ENCODE measurements at regions not wholly inside any gene's neighbourhood (a gene's known extent, or its start where the extent isn't known, plus 50 kb on each side); places are given as distances from the start of the nearest gene placed in this dataset.
"Not testable (repeated sequence)": the region's sequence is repeated elsewhere in the genome, so short reads cannot be mapped to it uniquely, and the experiment has no call there.

DNA sequence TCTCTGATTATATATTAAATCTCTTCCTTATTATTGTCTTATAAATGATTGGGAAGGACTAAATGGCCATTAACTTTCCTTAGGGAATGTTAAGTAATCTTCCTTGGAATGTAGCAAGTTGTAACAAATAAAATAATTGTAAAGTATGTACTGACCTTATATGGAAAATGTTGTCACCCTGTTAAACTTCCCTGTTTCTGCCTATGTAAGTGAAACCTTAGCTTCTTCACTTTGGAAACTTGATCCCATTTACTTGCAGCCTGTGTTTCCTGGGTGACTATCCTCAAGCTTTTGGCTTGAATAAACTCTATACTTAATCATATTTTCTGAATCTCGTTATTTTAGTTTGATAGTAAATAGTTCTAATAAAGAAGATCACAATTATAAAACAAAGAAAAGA lies 519.5 kb upstream of the PTCHD4 start:
- Histone ChIP-seq H3K36me3 (replicated peaks) (no peaks in the 10 kb centered on the region), H3K4me1 (no peaks in the 10 kb centered on the region), H3K4me3 (no peak overlapping the region), H3K9me3 (no peaks in the 10 kb centered on the region), H3K27me3 (ENCODE audit: low read depth) (no peaks in the 10 kb centered on the region)
- no peak for DNase-seq (ENCODE audit: low spot score in 2 of 2)
- in situ Hi-C loops (cut with MboI; ENCODE audit: low sequenced_read_pairs): no loop called here

DNA sequence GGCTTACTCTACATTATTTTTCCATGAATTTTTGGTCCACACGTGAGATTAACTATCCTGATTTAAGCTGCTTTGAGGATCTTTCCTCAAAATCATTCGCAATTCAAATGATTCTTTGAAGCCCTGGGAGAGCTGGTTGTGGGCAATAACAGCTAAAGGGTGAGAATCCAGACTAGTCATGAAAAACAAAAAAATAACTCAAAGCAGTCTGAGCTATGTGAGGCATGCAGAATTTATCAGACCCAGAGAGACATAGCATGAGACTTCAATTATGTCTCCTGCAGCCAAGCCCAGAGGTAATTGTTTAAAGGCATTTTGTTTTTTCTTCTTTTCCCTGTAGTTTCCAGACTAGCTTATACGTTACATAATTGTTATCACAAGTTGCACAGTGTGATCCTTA lies 517.3 kb upstream of the PTCHD4 start:
- H3K36me3 ChIP-seq (replicated peaks): no peaks in the 10 kb centered on the region
- in situ Hi-C loops (cut with MboI; ENCODE audit: low sequenced_read_pairs): no loop called here
- H3K9me3 ChIP-seq: no peaks in the 10 kb centered on the region
- DNase-seq (ENCODE audit: low spot score in 2 of 2): no peak
- H3K4me1 ChIP-seq: no peaks in the 10 kb centered on the region
- no peak overlapping the region for H3K4me3 ChIP-seq
- no peaks in the 10 kb centered on the region for H3K27me3 ChIP-seq (ENCODE audit: low read depth)

DNA sequence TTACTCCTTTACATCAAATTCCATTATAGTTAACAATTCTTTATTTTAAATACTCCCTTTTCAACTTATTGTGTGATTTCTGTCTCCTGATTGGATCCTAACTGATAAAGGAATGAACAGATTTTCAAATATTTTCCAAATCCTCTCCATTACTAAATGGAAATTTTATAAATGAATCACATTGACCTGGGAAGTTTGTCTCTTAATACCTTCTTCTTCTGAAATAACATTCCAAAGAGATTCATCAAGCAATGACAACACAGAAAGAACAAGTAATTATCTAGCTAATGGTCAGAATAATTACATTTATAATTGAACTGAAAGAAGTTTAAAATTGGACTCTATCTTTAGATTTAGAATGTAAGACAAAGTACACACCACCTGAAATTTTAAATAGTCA lies 515.4 kb upstream of the PTCHD4 start:
- H3K9me3 ChIP-seq: no peaks in the 10 kb centered on the region
- no peaks in the 10 kb centered on the region for H3K4me1 ChIP-seq
- no peak for DNase-seq (ENCODE audit: low spot score in 2 of 2)
- H3K36me3 ChIP-seq (replicated peaks): no peaks in the 10 kb centered on the region
- H3K4me3 ChIP-seq: no peak overlapping the region
- in situ Hi-C loops (cut with MboI; ENCODE audit: low sequenced_read_pairs): no loop called here
- H3K27me3 ChIP-seq (ENCODE audit: low read depth): no peaks in the 10 kb centered on the region

DNA sequence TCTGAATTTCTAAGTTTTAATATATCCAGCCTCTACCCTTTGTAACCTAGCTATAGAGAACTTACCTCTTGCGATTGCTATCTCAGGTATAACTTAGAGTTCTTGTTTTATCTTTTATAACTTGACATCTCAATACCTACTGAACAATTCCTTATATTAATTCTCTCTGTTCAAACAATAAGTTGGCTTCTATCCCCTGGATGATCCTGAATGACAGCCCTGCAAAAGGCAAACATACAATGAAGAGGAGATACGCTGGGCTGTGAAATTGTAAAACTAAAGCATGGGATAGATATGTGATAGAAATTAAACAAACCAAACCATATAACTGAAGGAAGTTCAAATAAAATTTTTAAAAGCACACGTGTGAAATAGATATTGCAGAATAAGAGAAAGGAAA lies 513.6 kb upstream of the PTCHD4 start:
- H3K27me3 ChIP-seq (ENCODE audit: low read depth): no peaks in the 10 kb centered on the region
- H3K9me3 ChIP-seq: no peaks in the 10 kb centered on the region
- no peak for DNase-seq (ENCODE audit: low spot score in 2 of 2)
- no peaks in the 10 kb centered on the region for H3K4me1 ChIP-seq
- no peak overlapping the region for H3K4me3 ChIP-seq
- no peaks in the 10 kb centered on the region for H3K36me3 ChIP-seq (replicated peaks)
- in situ Hi-C loops (cut with MboI; ENCODE audit: low sequenced_read_pairs): no loop called here

DNA sequence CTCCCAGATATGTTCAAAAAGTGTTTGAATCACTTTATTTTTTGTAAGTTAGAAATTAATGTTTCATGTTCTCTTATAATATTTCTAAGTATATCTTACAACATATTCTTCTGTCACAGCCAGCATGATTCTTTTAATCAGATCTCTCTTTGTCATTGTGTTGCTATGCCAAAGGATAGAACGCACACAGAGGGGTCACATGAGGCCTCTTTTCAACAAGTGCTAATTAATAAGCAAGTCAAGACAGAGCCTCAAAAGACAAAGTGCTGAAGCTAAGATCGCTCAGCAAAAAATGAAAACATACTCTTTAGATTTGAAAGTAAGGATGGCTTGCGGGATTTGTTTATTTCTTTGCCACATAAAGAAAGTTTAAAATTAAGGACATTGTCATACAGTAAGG lies 508.8 kb upstream of the PTCHD4 start:
- Histone ChIP-seq H3K27me3 (ENCODE audit: low read depth) (no peaks in the 10 kb centered on the region), H3K9me3 (no peaks in the 10 kb centered on the region), H3K36me3 (replicated peaks) (no peaks in the 10 kb centered on the region), H3K4me3 (no peak overlapping the region), H3K4me1 (no peaks in the 10 kb centered on the region)
- in situ Hi-C loops (cut with MboI; ENCODE audit: low sequenced_read_pairs): no loop called here
- DNase-seq (ENCODE audit: low spot score in 2 of 2): no peak

DNA sequence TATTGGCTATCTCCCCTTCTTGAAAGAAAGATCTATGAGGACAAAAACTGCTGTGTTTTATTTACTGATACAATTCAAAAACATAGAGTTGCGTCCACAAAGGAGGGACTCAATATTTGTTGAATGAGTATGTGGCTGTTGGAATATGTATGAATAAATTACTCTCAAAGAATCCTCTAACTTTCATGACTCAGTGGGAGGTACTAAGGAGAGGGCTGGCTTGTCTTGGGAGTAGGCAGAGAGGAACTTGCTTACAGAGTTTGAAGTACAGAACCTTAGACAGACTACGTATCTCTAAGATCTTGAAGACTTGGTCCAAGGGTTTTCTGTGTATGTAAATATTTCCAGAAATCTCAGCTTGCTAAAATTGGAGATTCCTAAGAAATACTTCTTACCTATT lies 504.0 kb upstream of the PTCHD4 start:
- Histone ChIP-seq H3K9me3 (no peaks in the 10 kb centered on the region), H3K4me1 (no peaks in the 10 kb centered on the region), H3K4me3 (no peak overlapping the region), H3K27me3 (ENCODE audit: low read depth) (no peaks in the 10 kb centered on the region), H3K36me3 (replicated peaks) (no peaks in the 10 kb centered on the region)
- in situ Hi-C loops (cut with MboI; ENCODE audit: low sequenced_read_pairs): no loop called here
- DNase-seq (ENCODE audit: low spot score in 2 of 2): no peak

DNA sequence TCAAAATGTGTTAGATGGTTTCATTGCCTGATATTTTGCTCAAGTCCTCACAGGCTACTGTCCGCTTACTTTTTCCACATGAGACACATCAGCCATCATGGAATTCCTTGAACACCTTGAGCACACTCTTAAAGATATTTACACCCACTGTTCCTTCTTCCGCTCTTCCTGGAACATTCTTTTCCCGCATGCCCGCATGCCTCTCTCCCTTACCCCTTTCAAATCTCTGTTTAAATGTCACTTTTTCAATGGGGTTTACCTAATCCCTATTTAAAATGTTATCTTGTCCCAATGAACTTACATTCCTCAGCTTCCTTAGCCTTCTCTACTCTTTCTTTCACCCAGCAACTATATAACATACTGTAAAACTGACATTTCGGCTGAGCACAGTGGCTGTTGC lies 503.3 kb upstream of the PTCHD4 start:
- DNase-seq (ENCODE audit: low spot score in 2 of 2): no peak
- Histone ChIP-seq H3K9me3 (no peaks in the 10 kb centered on the region), H3K4me1 (no peaks in the 10 kb centered on the region), H3K36me3 (replicated peaks) (no peaks in the 10 kb centered on the region), H3K4me3 (no peak overlapping the region), H3K27me3 (ENCODE audit: low read depth) (no peaks in the 10 kb centered on the region)
- in situ Hi-C loops (cut with MboI; ENCODE audit: low sequenced_read_pairs): no loop called here

DNA sequence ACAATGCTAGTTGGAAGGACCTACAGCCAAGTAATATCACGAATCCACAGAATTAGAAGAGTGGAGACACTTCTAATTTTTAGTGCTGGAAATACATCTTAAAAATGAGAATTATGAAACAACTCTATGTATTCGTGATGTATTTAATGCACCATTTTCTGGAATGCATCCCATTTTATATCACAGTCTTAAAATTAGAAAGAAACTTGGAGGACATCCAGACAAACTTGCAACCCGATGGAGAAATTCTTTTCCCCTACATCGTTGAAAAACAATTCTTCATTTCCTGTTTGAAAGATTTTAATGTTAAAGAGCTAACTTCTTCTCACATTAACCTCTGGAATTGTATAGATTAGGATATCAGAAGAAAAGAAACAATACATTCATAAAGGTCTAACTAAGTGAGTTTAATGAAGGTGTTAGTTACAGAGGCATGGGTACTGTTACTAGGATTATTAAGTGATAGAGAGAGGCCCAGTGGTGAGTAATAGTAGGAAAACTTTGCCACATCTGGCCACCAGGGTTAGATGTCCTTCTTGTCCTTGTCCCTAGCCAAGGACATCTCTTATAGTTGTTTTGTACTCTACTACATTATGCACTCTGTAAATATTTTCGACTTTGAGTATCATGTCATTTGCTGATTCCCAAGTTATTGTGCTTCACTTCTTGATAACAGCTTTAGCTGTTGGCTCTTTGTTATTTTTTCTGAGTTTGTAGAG lies 502.4 kb upstream of the PTCHD4 start:
- Histone ChIP-seq H3K4me1 (no peaks in the 10 kb centered on the region), H3K4me3 (no peak overlapping the region), H3K27me3 (ENCODE audit: low read depth) (no peaks in the 10 kb centered on the region), H3K36me3 (replicated peaks) (no peaks in the 10 kb centered on the region), H3K9me3 (no peaks in the 10 kb centered on the region)
- no peak for DNase-seq (ENCODE audit: low spot score in 2 of 2)
- in situ Hi-C loops (cut with MboI; ENCODE audit: low sequenced_read_pairs): no loop called here

DNA sequence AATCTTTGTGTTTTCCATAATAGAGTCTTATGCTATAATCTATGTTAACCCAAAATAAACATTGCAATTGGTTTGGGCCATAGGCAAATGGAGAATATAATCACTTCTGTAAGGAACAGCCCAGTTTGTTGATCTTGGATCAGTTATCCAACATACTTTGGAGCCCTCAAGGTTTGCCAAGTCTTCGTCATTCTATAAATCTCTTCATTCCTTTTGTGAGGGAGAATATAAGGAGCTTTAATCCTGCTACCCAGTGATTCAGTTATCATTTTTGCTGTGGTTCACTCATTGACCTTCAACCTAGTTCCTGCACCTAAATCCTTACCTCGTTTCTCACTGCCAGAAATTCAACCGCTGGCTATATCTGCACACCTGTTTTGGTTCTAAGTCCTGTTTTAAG lies 500.3 kb upstream of the PTCHD4 start:
- no peak for DNase-seq (ENCODE audit: low spot score in 2 of 2)
- no peak overlapping the region for H3K4me3 ChIP-seq
- H3K27me3 ChIP-seq (ENCODE audit: low read depth): no peaks in the 10 kb centered on the region
- no peaks in the 10 kb centered on the region for H3K9me3 ChIP-seq
- in situ Hi-C loops (cut with MboI; ENCODE audit: low sequenced_read_pairs): no loop called here
- no peaks in the 10 kb centered on the region for H3K36me3 ChIP-seq (replicated peaks)
- no peaks in the 10 kb centered on the region for H3K4me1 ChIP-seq

DNA sequence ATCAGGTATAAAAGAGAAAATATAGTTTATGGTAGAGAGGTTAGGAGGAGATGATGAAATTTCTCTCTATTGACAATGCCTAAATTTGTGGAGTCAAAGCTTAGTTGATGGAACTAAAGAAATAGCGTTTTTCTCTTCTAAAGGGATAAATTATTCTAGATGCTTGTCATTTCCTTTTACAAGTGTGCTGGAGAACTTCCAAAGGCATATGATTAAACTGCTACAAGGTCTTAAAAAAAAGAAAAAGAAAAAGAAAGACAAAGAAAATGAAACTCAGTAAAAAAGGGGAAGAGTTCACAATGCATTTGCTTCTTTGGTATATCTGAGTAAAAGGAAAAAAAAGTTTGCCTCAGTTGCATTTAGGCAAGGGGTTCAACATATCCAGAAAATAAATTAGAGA lies 499.8 kb upstream of the PTCHD4 start:
- DNase-seq (ENCODE audit: low spot score in 2 of 2): no peak
- Histone ChIP-seq H3K4me3 (no peak overlapping the region), H3K9me3 (no peaks in the 10 kb centered on the region), H3K4me1 (no peaks in the 10 kb centered on the region), H3K36me3 (replicated peaks) (no peaks in the 10 kb centered on the region), H3K27me3 (ENCODE audit: low read depth) (no peaks in the 10 kb centered on the region)
- in situ Hi-C loops (cut with MboI; ENCODE audit: low sequenced_read_pairs): no loop called here

DNA sequence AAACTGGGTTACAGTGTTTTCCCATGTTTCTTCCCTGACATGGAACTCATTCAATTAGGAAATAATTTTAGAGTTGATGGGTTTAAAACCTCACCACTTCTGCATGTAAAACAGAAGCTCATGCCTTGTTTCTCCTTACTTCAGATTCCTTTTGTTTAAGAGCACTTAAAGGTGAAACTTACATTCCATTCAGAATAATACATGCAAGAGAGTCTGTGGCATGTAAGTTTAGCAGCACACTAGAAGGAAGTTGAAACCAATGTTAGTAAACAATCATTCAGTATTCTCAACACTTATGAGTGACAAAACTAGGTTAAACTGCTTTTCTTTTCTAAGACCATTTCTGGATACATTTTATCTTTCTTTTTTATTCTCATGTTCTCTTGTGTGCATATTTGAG lies 495.6 kb upstream of the PTCHD4 start:
- Histone ChIP-seq H3K9me3 (no peaks in the 10 kb centered on the region), H3K36me3 (replicated peaks) (no peaks in the 10 kb centered on the region), H3K4me1 (no peaks in the 10 kb centered on the region), H3K27me3 (ENCODE audit: low read depth) (no peaks in the 10 kb centered on the region), H3K4me3 (no peak overlapping the region)
- in situ Hi-C loops (cut with MboI; ENCODE audit: low sequenced_read_pairs): no loop called here
- DNase-seq (ENCODE audit: low spot score in 2 of 2): no peak

DNA sequence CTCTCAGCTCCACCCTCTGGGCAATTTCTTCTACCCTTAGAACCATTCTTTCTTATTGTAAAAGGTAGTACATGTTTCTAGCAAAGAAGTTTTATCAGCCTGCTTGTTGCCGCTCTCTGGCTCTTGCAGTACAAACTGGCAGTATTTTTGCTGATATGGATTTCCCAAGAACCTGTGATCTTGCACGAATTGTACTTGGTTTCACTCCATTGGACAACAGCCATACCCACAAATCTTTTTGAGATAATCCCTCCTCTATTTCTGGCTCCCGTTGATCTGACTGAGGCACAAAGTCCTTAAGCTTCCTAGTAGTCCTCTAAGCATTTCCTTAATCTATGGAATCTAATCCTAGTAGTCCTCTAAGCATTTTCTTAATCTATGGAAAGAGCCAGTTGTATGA lies 487.0 kb upstream of the PTCHD4 start:
- no peak for DNase-seq (ENCODE audit: low spot score in 2 of 2)
- no peaks in the 10 kb centered on the region for H3K27me3 ChIP-seq (ENCODE audit: low read depth)
- no peaks in the 10 kb centered on the region for H3K36me3 ChIP-seq (replicated peaks)
- no peaks in the 10 kb centered on the region for H3K9me3 ChIP-seq
- H3K4me3 ChIP-seq: no peak overlapping the region
- in situ Hi-C loops (cut with MboI; ENCODE audit: low sequenced_read_pairs): no loop called here
- H3K4me1 ChIP-seq: no peaks in the 10 kb centered on the region

DNA sequence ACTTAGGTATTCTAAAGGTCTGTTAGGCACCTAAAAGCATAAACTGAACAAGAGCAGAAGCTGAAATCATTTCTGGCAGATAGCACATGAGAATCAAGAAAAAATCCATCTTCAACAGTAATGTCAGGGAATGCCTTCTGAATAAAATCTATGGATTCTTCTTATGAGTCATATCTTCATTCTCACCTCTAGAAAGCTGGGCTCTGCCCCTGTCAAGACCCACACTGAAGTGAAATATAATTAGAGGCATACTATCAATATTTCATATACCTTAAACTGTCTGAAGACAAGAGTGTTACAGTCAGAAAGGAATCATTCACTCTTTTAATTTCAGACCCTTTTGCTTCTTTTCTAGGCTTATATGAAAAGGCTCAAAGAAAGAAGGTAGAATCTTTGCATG lies 485.8 kb upstream of the PTCHD4 start:
- H3K9me3 ChIP-seq: no peaks in the 10 kb centered on the region
- no peaks in the 10 kb centered on the region for H3K27me3 ChIP-seq (ENCODE audit: low read depth)
- DNase-seq (ENCODE audit: low spot score in 2 of 2): no peak
- in situ Hi-C loops (cut with MboI; ENCODE audit: low sequenced_read_pairs): no loop called here
- no peaks in the 10 kb centered on the region for H3K36me3 ChIP-seq (replicated peaks)
- no peak overlapping the region for H3K4me3 ChIP-seq
- H3K4me1 ChIP-seq: no peaks in the 10 kb centered on the region

DNA sequence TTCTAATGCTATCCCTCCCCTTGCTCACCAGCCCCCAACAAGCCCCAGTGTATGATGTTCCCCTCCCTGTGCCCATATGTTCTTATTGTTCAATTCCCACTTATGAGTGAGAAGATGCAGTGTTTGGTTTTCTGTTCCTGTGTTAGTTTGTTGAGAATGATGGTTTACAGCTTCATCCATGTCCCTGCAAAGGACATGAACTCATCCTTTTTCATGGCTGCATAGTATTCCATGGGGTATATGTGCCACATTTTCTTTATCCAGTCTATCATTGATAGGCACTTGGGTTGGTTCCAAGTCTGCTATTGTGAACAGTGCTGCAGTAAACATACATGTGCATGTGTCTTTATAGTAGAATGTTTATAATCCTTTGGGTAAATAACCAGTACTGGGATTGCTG lies 480.2 kb upstream of the PTCHD4 start:
- H3K4me3 ChIP-seq; H3K4me1 ChIP-seq; H3K36me3 ChIP-seq (replicated peaks); H3K9me3 ChIP-seq; DNase-seq (ENCODE audit: low spot score in 2 of 2); in situ Hi-C loops (cut with MboI; ENCODE audit: low sequenced_read_pairs); H3K27me3 ChIP-seq (ENCODE audit: low read depth): not testable (repeated sequence)

DNA sequence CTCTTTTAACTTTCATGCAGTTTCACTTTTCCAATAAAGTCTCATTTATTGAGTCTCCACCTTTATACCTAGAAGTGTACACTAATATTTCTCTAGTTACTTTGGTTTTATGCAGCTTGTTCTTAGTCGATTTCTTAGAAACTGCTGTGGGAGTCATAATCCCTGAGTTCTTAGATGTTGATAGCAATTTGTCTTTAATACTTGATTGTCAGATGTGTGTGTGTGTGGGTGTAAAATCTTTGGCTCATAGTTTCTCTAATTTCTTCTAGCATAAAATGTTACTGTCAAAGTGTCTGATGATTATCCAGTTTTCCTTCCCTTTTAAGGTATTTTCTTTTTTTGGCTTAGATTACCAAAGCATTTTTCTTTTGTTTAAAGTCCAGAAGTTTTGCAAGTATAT lies 473.8 kb upstream of the PTCHD4 start:
- Histone ChIP-seq H3K4me1 (no peaks in the 10 kb centered on the region), H3K36me3 (replicated peaks) (no peaks in the 10 kb centered on the region), H3K27me3 (ENCODE audit: low read depth) (no peaks in the 10 kb centered on the region), H3K4me3 (no peak overlapping the region), H3K9me3 (no peaks in the 10 kb centered on the region)
- in situ Hi-C loops (cut with MboI; ENCODE audit: low sequenced_read_pairs): no loop called here
- no peak for DNase-seq (ENCODE audit: low spot score in 2 of 2)
